ENCODE measurements at regions not wholly inside any gene's neighbourhood (a gene's known extent, or its start where the extent isn't known, plus 50 kb on each side); places are given as distances from the start of the nearest gene placed in this dataset.
"Not testable (repeated sequence)": the region's sequence is repeated elsewhere in the genome, so short reads cannot be mapped to it uniquely, and the experiment has no call there.

DNA sequence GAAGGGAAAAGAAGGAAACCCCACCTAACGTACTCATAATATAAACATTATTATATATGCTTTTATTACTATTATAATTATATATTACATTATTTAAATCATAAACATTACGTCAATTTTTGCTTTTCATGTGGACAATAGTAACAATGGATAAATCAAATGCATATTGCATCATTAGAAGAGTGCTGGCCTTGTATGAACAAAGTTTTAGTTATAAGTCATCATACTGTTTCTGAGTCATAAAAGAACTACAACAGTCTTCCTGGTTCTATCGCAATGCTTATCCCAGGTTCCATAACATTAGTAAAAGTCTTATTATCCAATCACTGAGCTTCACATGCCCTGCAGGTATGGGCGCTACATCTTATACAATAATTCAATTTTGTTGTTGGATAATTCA is 154.8 kb downstream of the SPATA31A6 start:
- H3K9me3 Mint-ChIP-seq; DNase-seq; CTCF ChIA-PET; H3K36me3 Mint-ChIP-seq (ENCODE audit: low read depth); intact Hi-C loops (cut with micrococcal nuclease); H3K27ac Mint-ChIP-seq; H3K4me1 Mint-ChIP-seq (ENCODE audit: low read depth); H3K27me3 Mint-ChIP-seq (ENCODE audit: low read depth); H3K4me3 Mint-ChIP-seq: not testable (repeated sequence)

DNA sequence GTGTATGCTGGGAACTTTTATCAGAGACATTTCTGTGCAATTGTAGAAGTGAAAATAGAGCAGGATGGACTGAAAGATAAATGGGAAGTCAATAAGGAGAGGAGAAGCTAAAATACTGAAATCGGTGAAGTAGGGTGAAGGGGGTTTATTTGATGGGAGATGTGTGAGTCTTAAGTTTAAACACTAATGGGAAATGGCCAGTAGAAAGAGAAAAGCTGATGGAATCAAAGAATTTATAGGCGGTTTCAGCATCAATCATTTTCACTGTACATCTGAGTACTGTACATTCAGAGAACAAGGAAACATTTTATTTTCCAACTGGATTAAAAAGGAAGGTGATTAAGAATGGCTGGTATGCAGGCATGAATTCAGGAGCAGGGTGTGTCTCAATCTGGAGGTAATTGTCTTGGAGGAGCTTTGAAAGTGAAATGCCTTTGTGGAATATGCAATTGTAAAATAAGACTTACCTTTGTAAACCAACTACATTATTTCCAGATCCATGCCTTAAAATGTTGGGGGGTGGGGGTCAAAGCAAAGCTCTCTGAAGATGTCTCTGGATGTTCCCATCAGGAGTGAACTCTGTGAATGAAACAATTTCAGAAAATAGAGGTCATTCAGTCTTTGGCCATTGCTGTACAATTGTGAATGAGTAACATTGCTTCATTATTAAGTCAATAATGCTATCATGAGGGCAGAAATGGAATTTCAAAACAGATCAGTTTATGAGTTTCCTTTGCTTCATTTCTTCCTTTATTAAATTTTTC is 156.4 kb downstream of the SPATA31A6 start:
- H3K36me3 Mint-ChIP-seq (ENCODE audit: low read depth); H3K9me3 Mint-ChIP-seq; intact Hi-C loops (cut with micrococcal nuclease); DNase-seq; H3K4me1 Mint-ChIP-seq (ENCODE audit: low read depth); H3K4me3 Mint-ChIP-seq; H3K27me3 Mint-ChIP-seq (ENCODE audit: low read depth); H3K27ac Mint-ChIP-seq; CTCF ChIA-PET: not testable (repeated sequence)

DNA sequence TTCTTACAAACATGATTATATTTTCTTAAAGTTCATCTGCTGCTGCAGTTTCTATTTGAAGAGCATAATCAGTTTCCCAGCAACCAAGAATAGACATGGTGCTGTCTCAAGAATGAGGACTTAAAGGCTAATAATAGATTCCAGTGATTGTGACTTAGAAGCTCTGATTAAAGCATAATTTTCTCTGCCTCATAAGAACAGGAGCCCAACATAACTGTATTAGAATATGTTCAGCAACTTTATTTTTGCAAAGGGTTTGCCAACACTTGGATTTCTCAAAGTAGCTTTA is 156.9 kb downstream of the SPATA31A6 start:
- not testable (repeated sequence) for H3K4me3 Mint-ChIP-seq

DNA sequence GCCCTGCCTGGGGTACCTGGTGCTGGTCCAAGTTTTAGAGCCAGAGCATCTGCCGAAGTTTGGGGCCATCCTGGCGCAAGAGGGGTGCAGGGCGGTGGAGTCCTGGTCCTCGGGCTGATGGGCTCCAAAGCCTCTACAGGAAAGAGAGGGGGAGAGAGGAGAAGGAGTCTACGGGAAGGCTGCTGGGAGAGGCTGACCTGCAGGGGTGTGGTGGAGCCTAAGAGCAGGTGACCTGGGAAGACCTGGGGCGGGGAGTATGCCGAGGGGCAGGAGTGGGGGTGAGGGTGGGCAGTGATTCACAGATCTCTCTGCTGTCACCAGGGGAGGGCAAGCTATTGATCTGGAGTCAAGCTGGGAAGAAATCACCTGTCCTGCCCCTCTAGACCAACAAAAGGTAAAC is 158.4 kb downstream of the SPATA31A6 start:
- H3K4me3 Mint-ChIP-seq; intact Hi-C loops (cut with micrococcal nuclease); CTCF ChIA-PET; H3K4me1 Mint-ChIP-seq (ENCODE audit: low read depth); H3K27ac Mint-ChIP-seq; H3K27me3 Mint-ChIP-seq (ENCODE audit: low read depth); DNase-seq; H3K9me3 Mint-ChIP-seq; H3K36me3 Mint-ChIP-seq (ENCODE audit: low read depth): not testable (repeated sequence)

More for the DNA sequence above, 156.9 kb downstream of the SPATA31A6 start:
- H3K27ac Mint-ChIP-seq; H3K27me3 Mint-ChIP-seq (ENCODE audit: low read depth); H3K36me3 Mint-ChIP-seq (ENCODE audit: low read depth); H3K9me3 Mint-ChIP-seq; DNase-seq; CTCF ChIA-PET; intact Hi-C loops (cut with micrococcal nuclease); H3K4me1 Mint-ChIP-seq (ENCODE audit: low read depth): not testable (repeated sequence)

DNA sequence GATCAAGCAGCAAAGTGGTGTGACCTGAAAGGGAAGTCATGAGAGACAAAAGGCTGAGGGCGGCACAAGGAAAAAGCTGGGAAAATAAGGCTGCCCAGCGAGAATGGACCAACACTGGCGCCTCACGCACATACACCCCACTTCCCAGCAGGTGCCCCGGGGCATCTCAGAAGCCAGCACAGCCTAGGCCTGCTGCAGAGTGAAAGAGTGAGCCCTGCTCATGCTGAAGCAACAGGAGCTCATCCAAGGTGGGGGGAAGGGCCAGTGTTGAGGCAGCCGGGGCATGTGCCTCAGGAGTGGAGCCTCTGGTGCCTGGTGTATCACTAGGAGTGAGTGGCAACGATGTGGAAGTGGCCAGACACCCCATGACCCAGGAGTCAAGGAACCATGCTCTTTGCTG is 158.8 kb downstream of the SPATA31A6 start:
- CTCF ChIA-PET; H3K4me3 Mint-ChIP-seq; H3K4me1 Mint-ChIP-seq (ENCODE audit: low read depth): not testable (repeated sequence)

DNA sequence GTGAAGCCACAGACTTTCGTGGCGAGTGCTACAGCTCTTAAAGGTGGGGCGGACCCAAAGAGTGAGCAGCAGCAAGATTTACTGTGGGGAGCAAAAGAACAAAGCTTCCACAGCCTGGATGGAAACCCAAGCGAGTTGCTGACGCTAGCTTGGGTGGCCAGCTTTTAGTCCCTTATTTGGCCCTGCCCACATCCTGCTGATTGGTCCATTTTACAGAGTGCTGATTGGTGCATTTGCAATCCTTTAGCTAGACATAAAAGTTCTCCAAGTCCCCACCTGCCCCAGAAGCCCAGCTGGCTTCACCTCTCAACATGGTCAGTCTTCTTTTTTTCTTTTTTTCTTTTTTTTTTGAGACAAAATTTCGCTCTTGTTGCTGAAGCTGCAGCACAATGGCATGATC is 161.0 kb downstream of the SPATA31A6 start:
- intact Hi-C loops (cut with micrococcal nuclease); DNase-seq; H3K27me3 Mint-ChIP-seq (ENCODE audit: low read depth); CTCF ChIA-PET; H3K27ac Mint-ChIP-seq; H3K4me1 Mint-ChIP-seq (ENCODE audit: low read depth); H3K36me3 Mint-ChIP-seq (ENCODE audit: low read depth); H3K9me3 Mint-ChIP-seq; H3K4me3 Mint-ChIP-seq: not testable (repeated sequence)

More for the DNA sequence above, 158.8 kb downstream of the SPATA31A6 start:
- H3K36me3 Mint-ChIP-seq (ENCODE audit: low read depth); H3K27ac Mint-ChIP-seq; H3K9me3 Mint-ChIP-seq; DNase-seq; H3K27me3 Mint-ChIP-seq (ENCODE audit: low read depth); intact Hi-C loops (cut with micrococcal nuclease): not testable (repeated sequence)

DNA sequence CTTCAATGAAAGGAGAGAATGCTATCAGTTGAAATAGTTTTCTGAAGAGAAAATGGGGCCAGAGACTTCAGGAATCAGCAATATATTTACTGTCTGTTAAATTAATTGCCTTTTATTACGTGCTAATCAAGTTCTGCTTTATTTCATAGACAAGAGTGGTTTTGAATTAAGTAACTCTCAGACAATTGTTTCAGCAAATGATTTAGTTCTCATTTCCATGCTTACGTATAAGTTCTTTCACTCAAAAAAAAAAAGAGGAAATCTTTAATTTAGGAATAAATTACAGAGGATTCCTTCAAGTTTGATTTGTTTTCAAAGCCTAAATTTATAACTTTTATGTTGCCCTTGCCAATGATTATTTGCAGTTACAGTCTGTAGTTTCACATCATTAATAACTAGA is 163.5 kb downstream of the SPATA31A6 start:
- H3K4me1 Mint-ChIP-seq (ENCODE audit: low read depth); CTCF ChIA-PET: not testable (repeated sequence)

DNA sequence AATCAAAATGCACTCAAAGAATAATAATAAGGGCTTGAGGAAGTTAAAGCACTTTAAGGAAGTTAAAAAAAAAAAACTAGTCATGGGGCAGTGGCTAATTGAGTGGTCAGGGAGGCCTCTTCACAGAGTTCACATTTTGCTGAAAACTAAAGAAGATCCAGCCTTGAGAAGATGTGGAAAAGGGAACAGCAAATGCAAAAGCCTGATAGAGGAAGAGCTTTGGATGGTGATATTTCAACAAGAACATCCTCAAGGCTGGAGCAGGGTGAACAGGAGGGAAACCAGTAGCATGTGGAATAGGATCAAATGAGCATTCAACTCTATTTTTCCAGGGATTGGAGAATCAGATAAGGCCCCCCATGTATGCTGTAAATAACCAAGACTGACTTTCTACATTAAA is 165.7 kb downstream of the SPATA31A6 start:
- H3K27me3 Mint-ChIP-seq (ENCODE audit: low read depth); H3K27ac Mint-ChIP-seq; H3K4me1 Mint-ChIP-seq (ENCODE audit: low read depth); H3K9me3 Mint-ChIP-seq; H3K4me3 Mint-ChIP-seq; intact Hi-C loops (cut with micrococcal nuclease); CTCF ChIA-PET; H3K36me3 Mint-ChIP-seq (ENCODE audit: low read depth); DNase-seq: not testable (repeated sequence)

More for the DNA sequence above, 163.5 kb downstream of the SPATA31A6 start:
- H3K27ac Mint-ChIP-seq; DNase-seq; H3K4me3 Mint-ChIP-seq; H3K36me3 Mint-ChIP-seq (ENCODE audit: low read depth); H3K9me3 Mint-ChIP-seq; intact Hi-C loops (cut with micrococcal nuclease); H3K27me3 Mint-ChIP-seq (ENCODE audit: low read depth): not testable (repeated sequence)

DNA sequence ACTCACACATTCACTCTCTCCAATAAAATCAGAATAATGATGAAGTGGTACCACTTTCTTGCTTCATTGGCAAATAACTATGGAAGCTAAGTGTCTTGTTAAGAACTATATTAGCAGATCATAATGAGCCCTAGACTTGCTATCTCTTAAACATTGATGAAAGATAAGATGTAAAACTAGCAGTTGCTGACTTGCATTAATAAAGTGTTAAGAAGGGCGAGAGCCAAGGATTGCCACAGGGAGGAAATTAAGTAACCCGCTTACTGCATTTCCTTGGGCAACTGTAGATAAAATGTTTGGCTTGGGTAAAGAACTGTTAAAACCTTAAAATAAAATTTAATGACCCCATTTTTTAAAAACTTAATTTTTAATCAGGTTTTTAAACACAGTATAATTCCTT is 167.0 kb downstream of the SPATA31A6 start:
- H3K4me3 Mint-ChIP-seq; H3K4me1 Mint-ChIP-seq (ENCODE audit: low read depth); H3K27ac Mint-ChIP-seq; CTCF ChIA-PET; H3K27me3 Mint-ChIP-seq (ENCODE audit: low read depth); intact Hi-C loops (cut with micrococcal nuclease); H3K36me3 Mint-ChIP-seq (ENCODE audit: low read depth); H3K9me3 Mint-ChIP-seq; DNase-seq: not testable (repeated sequence)

DNA sequence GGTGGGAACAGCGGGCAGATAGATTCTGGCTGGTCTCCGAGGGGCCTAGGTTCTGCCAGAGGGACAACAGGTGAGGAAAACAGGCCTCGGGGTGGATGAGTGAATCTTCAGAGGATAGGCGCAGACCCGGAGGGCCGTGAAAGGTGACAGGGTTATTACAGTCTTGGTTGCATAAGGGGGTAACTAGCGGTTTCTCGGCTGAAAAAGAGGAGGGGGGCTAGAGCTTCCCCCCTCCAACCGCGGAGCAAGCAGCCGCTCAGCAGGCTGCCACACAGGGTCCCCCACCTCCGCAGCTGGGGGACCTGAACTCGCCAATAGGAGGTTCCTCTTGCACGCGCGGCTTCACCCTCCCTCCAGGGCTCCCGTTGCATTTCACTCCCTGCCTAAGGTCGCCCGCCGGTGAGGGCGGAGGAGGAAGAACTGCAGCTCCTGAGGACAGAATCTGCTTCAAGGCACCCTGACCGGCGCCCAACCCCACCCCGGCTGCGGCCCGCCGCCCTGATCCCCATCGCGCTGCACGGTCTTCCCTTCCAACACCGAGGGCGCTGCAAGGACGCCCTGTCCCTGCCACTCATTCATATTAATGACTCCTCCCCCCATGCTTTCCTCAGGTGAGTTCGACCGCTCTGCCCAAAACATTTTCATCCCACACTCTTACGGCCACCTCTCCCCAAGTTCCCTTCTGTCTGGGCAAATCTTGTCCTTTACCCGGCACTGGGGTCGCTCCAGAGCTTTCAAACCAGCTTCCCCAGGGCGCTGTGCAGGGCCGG is 174.3 kb downstream of the SPATA31A6 start:
- H3K36me3 Mint-ChIP-seq (ENCODE audit: low read depth); H3K27ac Mint-ChIP-seq; H3K4me3 Mint-ChIP-seq; intact Hi-C loops (cut with micrococcal nuclease); H3K4me1 Mint-ChIP-seq (ENCODE audit: low read depth); DNase-seq; CTCF ChIA-PET; H3K9me3 Mint-ChIP-seq: not testable (repeated sequence)
- peaks cover 12% of the 10 kb centered on the region for H3K27me3 Mint-ChIP-seq (ENCODE audit: low read depth)

DNA sequence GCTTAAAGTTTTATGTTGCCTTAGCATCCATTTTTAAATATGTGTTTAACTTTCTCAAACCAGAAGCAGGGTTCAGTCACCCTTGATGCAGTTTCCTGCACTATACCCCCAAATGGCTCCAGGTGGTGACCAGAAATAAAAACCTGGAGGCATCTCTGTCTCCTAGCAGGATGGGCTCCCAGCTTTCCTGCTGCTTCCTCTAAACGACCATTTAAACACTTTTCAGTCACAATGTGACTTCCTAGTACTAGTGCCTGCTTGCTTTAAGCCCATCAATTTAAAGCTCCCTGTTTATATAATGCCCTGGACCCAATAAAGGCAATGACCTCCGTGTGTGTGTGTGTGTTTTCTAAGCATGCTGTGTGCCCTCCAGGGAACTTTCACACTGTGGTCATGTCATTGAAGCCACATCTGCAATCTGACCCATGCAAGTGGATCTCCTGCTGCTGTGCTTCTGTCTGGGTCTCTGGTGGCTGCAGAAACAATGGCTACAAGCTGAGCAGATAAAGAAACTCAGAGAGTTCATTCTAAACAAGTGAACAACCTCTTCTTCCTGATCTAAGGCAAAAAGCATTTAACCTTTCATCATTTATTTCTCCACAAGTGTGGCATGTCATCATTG is 175.3 kb downstream of the SPATA31A6 start:
- H3K27ac Mint-ChIP-seq; DNase-seq; H3K36me3 Mint-ChIP-seq (ENCODE audit: low read depth); H3K4me1 Mint-ChIP-seq (ENCODE audit: low read depth); H3K4me3 Mint-ChIP-seq; H3K9me3 Mint-ChIP-seq; intact Hi-C loops (cut with micrococcal nuclease); CTCF ChIA-PET: not testable (repeated sequence)
- H3K27me3 Mint-ChIP-seq (ENCODE audit: low read depth) = peaks cover 12% of the 10 kb centered on the region

DNA sequence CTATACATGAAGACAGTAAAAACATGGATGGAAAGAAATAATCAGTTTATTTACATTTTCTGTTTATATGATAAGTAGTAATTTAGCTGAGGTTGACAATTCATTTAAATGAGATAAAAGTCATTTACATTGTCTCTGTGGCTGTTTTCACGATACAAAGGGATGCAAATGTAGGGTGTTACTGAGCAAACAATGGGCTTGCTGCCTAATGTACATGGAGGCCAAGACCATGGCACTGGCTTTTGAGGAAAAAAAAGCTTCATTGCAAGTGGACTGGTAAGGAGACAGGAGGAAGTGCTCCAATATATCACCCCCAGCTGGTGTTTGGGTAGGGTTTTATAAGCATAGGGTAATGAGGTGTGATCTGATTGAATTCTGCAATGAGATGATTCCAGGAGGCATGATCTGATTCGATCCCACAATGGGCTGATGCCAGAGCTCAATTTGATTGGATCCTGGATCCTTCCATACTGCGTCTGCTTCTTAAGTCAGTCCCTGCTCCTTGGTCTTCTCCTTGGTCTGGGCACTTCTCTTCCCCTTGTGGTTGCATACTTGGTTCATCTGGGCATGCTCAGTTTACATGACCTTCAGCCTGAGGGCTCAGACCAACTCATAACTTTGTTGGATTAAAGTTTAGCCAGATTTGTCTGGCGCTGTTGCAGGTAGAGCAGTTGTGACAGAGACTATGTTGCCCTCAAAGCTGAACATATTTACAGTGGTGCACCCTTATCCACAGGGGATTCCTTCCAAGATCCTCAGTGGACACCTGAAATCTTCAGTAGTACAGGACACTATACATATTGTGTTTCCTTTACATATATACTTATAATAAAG is 181.2 kb downstream of the SPATA31A6 start:
- H3K4me3 Mint-ChIP-seq; DNase-seq; CTCF ChIA-PET; H3K9me3 Mint-ChIP-seq; H3K27ac Mint-ChIP-seq; H3K27me3 Mint-ChIP-seq (ENCODE audit: low read depth); H3K36me3 Mint-ChIP-seq (ENCODE audit: low read depth); intact Hi-C loops (cut with micrococcal nuclease); H3K4me1 Mint-ChIP-seq (ENCODE audit: low read depth): not testable (repeated sequence)
